ENCODE measurements at regions not wholly inside any gene's neighbourhood (a gene's known extent, or its start where the extent isn't known, plus 50 kb on each side); places are given as distances from the start of the nearest gene placed in this dataset.

GRCh38 chr1:157278383-157279137 lies 140.4 kb upstream of the ETV3 start:
- TF ChIP-seq CTCF (IDR thresholded peaks at IDR 0.05) = no peak
- no peak for TF ChIP-seq POLR2AphosphoS5 (IDR thresholded peaks at IDR 0.05)

Data from breast epithelium (tissue), 3 donors.